ENCODE measurements at regions not wholly inside any gene's neighbourhood (a gene's known extent, or its start where the extent isn't known, plus 50 kb on each side); places are given as distances from the start of the nearest gene placed in this dataset.
A peak's percentile ranks its signal among the peaks of the same experiment; 100 is the strongest.

GRCh38 chr16:85415196-85416090, 197.7 kb upstream of the GSE1 start:
- no peak for DNase-seq

DNA sequence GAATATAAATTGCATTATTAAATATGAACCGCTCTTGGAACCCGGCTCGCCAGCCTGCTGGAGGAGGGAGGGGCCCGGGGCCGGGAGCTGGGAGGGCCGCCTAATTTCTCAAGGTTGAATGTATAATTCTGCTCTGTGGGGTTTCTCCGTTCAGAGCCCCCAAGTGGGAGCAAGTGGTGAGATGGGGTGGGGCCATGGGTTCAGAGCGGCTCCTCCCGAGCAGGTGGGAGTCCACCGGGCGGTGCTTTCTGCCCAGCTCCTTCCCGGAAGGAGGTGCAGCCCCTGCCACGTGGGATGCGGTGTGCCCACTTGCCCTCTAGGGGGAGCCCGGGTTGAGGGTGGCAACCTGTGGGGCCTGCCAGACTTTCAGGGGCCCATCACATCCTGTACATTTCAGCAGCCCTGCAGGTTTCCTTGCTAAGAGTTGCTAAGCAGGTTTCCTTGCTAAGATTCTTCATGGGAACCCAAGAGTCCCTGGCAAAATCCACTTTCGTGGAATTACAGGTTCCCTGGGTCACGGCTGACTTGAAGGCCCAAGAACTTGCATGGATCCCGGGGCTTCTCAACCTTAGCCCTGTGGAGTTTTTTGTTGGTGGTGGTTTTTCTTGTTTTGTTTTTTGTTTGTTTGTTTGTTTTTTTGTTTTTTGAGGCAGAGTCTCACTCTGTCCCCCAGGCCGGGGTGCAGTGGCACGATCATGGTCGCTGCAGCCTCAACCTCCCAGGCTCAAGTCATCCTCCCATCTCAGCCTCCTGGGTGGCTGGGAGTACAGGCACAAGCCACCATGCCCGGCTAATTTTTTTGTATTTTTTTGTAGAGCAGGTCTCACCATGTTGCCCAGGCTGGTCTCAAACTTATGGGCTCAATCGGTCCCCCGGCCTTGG, 196.7 kb upstream of the GSE1 start:
- peak in 1 of 2 experiments; percentile 52 for DNase-seq

- no peak for DNase-seq
These were observed 195.8 kb upstream of the GSE1 start for GRCh38 chr16:85417156-85417860.

DNA sequence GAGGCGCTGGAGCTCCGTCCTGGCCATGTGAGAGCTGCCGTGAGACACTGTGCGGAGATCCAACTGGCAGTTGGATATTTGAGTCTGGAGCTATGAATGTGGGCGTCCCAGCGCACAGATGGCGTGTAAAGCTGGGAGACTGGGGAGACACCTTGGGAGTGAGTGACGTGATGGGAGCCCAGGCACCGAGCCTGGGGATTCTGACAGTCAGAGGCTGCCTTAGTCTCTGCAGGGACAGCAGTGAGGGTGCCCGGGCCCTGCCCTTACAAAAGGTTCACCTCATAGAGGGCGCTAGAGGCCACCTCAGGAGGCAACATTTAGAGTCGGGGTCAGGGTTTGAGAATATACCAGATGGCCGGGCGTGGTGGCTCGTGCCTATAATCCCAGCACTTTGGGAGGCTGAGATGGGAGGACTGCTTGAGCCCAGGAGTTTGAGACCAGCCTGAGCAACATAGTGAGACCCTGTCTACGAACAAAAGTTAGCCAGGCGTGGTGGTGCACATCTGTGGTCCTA, 194.1 kb upstream of the GSE1 start:
- DNase-seq, result no peak

DNA sequence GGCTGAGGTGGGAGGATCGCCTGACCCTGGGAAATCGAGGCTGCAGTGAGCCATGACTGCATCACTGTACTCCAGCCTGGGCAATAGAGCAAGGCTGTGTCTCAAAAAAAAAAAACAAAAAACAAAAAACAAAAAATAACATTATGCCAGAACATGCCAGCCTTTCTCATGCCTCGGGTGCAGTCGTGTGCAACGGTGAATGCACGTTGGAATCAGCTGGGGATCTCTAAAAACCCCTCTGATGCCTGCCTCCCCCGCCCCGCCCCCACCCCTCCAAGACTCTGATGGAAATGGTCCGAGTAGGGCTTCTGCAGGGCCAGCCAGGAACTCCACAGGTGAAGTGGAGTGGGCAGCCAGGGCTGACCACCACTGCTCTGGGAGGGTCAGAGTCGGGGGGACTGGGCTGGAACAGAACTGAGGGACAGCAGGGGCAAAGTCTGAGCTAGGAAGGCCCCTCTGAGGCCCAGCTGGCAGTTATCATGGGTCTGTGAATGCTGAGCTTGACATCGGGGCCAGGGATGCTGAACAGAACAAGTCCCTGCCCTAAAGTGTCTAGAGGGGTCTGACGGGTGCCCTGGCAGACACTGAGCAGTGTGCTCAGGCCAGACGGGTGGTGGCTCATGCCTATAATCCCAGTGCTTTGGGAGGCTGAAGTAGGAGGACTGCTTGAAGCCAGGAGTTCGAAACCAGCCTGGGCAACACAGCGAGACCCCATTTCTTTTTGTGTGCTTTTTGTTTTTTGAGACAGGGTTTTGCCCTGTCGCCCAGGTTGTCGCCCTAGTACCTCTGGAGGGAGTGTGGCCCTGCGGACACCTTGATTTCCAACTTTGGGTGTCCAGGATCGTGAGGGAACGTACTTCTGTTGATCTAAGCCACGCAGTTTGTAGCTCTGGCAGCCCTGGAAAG, 193.4 kb upstream of the GSE1 start:
- no peak for DNase-seq

GRCh38 chr16:85420501-85421337, 192.4 kb upstream of the GSE1 start:
- peak in 1 of 2 experiments; percentile 58 for DNase-seq

DNA sequence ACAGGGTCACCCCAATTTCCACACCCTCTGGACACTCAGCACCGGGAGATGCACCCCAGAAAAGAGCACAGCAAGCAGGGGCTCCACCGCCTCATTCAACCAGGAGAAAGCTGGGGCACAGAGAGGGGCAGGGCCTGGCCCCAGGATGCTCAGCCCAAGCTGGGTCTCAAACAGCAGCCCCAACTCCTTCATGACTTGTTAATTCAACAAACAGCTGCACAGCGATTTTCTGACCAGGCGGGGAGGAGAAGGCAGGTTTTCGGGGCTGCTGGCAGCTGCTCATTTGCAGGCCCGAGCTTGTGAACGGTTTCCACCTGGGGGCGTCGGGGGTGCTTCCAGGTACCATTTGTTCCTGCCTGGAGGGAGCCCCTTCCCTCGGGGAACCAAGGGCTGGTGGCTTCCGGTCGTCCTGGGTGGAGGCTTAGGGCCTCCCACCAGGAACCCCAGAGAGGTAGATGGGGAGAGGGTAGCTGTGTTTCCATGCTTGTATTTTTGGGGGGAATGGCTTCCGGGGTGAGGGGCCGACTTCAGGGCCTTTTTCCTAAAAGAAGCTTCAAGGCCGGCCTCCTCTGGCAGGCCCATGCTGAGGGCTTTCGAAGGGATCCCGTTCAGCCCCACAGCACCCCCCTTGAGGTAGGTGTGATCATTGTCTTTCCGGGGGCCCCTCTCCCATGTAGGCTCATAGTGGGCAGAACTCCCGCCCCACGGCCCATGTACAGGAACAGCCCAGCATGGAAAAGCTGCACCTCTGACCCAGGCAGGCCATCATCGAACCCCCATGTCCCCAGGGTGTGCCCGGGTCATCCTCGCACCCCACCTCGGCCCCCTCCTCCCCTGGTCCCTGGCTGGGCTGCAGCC, 191.6 kb upstream of the GSE1 start:
- no peak for DNase-seq

- peak; percentile 25 to 74 for DNase-seq
These were observed 190.9 kb upstream of the GSE1 start for GRCh38 chr16:85422196-85422631.

GRCh38 chr16:85422632-85423550, 190.2 kb upstream of the GSE1 start:
- peak; percentile 39 to 69 for DNase-seq

DNA sequence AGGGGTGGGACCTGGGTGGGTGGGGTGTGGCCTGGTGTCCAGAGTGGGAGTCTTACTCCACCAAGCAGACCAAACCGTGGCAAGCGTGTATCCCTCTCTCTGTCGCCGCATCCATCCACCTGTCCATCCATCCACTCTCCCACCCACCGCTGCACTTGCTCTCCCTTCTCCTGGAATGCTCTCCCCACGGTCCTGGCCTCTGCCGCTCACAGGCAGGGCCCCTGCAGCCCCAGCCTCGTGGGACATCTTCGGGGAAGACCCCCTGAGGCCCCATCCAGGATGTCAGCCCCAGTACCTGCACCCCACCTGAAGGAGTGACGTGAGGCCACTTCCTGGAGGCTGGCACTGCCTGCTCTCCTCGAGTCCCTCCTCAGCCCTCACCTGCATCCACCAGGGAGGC, 189.5 kb upstream of the GSE1 start:
- no peak for DNase-seq

DNA sequence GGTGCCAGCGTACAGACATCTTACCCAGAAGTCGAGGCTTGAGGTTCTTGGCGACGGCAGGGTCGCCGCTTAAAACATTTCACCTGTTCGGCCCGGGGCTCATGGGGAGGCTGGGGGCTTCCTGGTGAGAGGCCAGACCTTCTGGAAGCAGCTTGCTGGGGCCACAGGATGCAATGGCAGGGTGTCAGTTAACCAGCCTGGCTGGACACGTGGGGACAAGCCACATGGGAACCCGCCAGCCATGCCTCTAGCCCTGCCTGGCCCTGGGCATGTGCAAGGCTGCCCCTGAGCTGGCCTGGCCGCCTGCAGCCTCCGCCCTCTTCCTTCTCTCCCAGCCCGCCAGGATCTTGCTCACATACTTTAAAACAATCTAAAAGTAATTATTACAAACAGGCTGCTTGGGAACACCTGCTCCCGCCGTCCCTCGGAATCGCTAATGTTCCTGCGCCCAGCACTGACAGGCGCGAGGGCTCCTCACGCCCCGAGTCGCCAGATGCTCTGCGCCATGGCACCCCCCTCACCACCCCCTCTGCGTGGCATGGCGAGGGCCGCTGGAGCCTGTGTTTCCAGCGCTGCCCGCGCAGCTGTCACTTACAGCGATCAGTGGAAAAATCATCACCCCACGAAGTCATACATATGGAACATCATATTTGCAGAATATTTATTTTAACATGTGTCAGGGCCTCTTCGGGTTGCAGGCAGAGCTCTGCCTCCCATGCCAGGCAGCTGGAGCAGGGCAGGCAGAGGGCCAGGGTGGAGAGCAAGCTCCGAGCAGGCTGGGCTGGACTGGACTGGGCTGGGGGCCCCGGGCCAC, 188.7 kb upstream of the GSE1 start:
- DNase-seq, result peak in 1 of 2 experiments; percentile 37

GRCh38 chr16:85425074-85425662, 188.0 kb upstream of the GSE1 start:
- no peak for DNase-seq

- DNase-seq, result no peak
These were observed 186.3 kb upstream of the GSE1 start for GRCh38 chr16:85426806-85427205.

- peak in 1 of 2 experiments; percentile 53 for DNase-seq
These were observed 184.8 kb upstream of the GSE1 start for GRCh38 chr16:85428168-85428898.

GRCh38 chr16:85428899-85429775, 184.0 kb upstream of the GSE1 start:
- DNase-seq, result no peak
